ENCODE measurements at regions not wholly inside any gene's neighbourhood (a gene's known extent, or its start where the extent isn't known, plus 50 kb on each side); places are given as distances from the start of the nearest gene placed in this dataset.

- no peak overlapping the region for H3K4me2 ChIP-seq (ENCODE audit: insufficient read depth, low read length)
- dilution Hi-C loops (cut with MboI; ENCODE audit: extremely low pct_ligation_motif_present, low sequenced_read_pairs) = no loop called here
- no peaks in the 10 kb centered on the region for H3K4me1 ChIP-seq (ENCODE audit: control insufficient read depth, extremely low read depth, insufficient read depth, low read length)
- ChIA-PET POLR2A (no interaction called here), CTCF (no interaction called here)
- H3K4me3 ChIP-seq (replicated peaks in 1 of 3; ENCODE audit: insufficient read depth in 1 of 3, low read depth in 1 of 3, low read length in 3 of 3) = no peak overlapping the region
- no peaks in the 10 kb centered on the region for H3K36me3 ChIP-seq (ENCODE audit: control insufficient read depth in 2 of 2, extremely low read depth in 1 of 2, insufficient read depth in 2 of 2, low read length in 2 of 2)
- BruUV-seq (replicated peaks) = no TSS peak
- peaks cover 2% of the 10 kb centered on the region for H3K9me3 ChIP-seq (replicated peaks; ENCODE audit: control insufficient read depth, insufficient read depth, low read length)
- no peak for DNase-seq (ENCODE audit: low read depth, low spot score)
- H2AFZ ChIP-seq (ENCODE audit: low read depth, low read length) = no peak overlapping the region
- no peaks in the 10 kb centered on the region for H3K9me1 ChIP-seq (replicated peaks; ENCODE audit: control insufficient read depth, extremely low read depth, insufficient read depth, low read length)
- FAIRE-seq = no peak
- H3K79me2 ChIP-seq (ENCODE audit: control insufficient read depth, insufficient read depth, low read length) = no peaks in the 10 kb centered on the region
- no peaks in the 10 kb centered on the region for H3K27me3 ChIP-seq (ENCODE audit: control insufficient read depth in 2 of 2, insufficient read depth in 2 of 2, low read length in 2 of 2)
- no peak for TF ChIP-seq POLR2A (IDR thresholded peaks at IDR 0.05; ENCODE audit: low read depth, low read length)
- no peak for TF ChIP-seq JUN (IDR thresholded peaks at IDR 0.05; ENCODE audit: borderline replicate concordance, insufficient read depth, insufficient read length, low read depth)
- no peak for TF ChIP-seq MAX (IDR thresholded peaks at IDR 0.05; ENCODE audit: insufficient read depth, insufficient read length)
- no peak for TF ChIP-seq CTCF (IDR thresholded peaks at IDR 0.05; ENCODE audit: extremely low read depth in 1 of 2, insufficient read depth in 1 of 2, low read depth in 1 of 2, low read length in 2 of 2)
- TF ChIP-seq GATA2 (IDR thresholded peaks at IDR 0.05; ENCODE audit: insufficient read depth, insufficient read length, low read depth, low read length) = no peak
- no peak for TF ChIP-seq MYC (IDR thresholded peaks at IDR 0.05; ENCODE audit: low read depth, low read length)
- TF ChIP-seq POLR2AphosphoS5 (IDR thresholded peaks at IDR 0.05; ENCODE audit: insufficient read depth, low read depth, low read length) = no peak
- no peak for TF ChIP-seq EZH2 (IDR thresholded peaks at IDR 0.05; ENCODE audit: borderline replicate concordance, low read depth, low read length, severe bottlenecking)
- no peak for TF ChIP-seq FOS (IDR thresholded peaks at IDR 0.05; ENCODE audit: borderline replicate concordance, insufficient read depth, low read length)
- no peaks in the 10 kb centered on the region for H4K20me1 ChIP-seq (replicated peaks; ENCODE audit: control insufficient read depth, extremely low read depth, insufficient read depth, low read length)
- no peak overlapping the region for H3K9ac ChIP-seq (replicated peaks; ENCODE audit: extremely low read depth, insufficient read depth, low read length)
- intact Hi-C loops (cut with micrococcal nuclease) = no loop called here
- H3K27ac ChIP-seq (ENCODE audit: insufficient read depth, low read depth, low read length) = no peak overlapping the region
These were observed 339.4 kb upstream of the GRM7 start for GRCh38 chr3:6521369-6522113.

Measured in endothelial cell of umbilical vein (primary cell).